H1 (cell line): ENCODE measurements at regions not wholly inside any gene's neighbourhood (a gene's known extent, or its start where the extent isn't known, plus 50 kb on each side); places are given as distances from the start of the nearest gene placed in this dataset.

Source experiments
- CTCF ChIA-PET: fragments of 300-600 bp; sonication (Branson Sonifier 250); formaldehyde crosslinking; loops from one replicate; lab custom pipeline; 2021; ENCODE audit not compliant: partially characterized antibody; lab: Charles Lee
- POLR2A ChIA-PET: fragments of 300-600 bp; sonication (Branson Sonifier 250); formaldehyde crosslinking; loops from one replicate; lab custom pipeline; 2021; ENCODE audit warnings: inconsistent platforms; ENCODE audit not compliant: partially characterized antibody; lab: Charles Lee
- DNase-seq, 2 experiments: peaks; one replicate each; pipeline versions ENCODE4 v3.0.0 to v3.0.0-alpha.2; 2010 to 2022; ENCODE audit warnings: low spot score in 2 of 2, low read depth in 1 of 2, mixed read lengths in 1 of 2
- FAIRE-seq: peaks from 2 replicates; lab custom pipeline; 2011; peaks lifted over from hg19 to GRCh38; lab: Jason Lieb, UNC
- H2AFZ ChIP-seq: 2 replicates; pipeline ENCODE4 v1.8.1; 2012; ENCODE audit warnings: low read length, inconsistent platforms
- H2AK5ac ChIP-seq: 2 replicates; pipeline ENCODE4 v1.6.1; 2013; ENCODE audit warnings: low read depth, low read length
- H2BK120ac ChIP-seq: replicated peaks from 2 replicates; pipeline ENCODE3; 2013; ENCODE audit warnings: low read depth, low read length, inconsistent platforms
- H2BK12ac ChIP-seq: 2 replicates; pipeline ENCODE4 v1.6.1; 2013; ENCODE audit warnings: low read depth, low read length
- H2BK15ac ChIP-seq: 2 replicates; pipeline ENCODE4 v1.6.1; 2013; ENCODE audit warnings: low read length
- H2BK20ac ChIP-seq: 2 replicates; pipeline ENCODE4 v1.6.1; 2013; ENCODE audit warnings: low read length
- H2BK5ac ChIP-seq: 2 replicates; pipeline ENCODE4 v1.6.1; 2013; ENCODE audit warnings: low read depth, low read length
- H3K14ac ChIP-seq: 2 replicates; pipeline ENCODE4 v1.6.1; 2013; ENCODE audit warnings: inconsistent platforms; ENCODE audit not compliant: insufficient read length
- H3K18ac ChIP-seq: 2 replicates; pipeline ENCODE4 v1.6.1; 2013; ENCODE audit warnings: low read length; ENCODE audit errors: extremely low read depth
- H3K23ac ChIP-seq: 2 replicates; pipeline ENCODE4 v1.6.1; 2013; ENCODE audit warnings: inconsistent platforms; ENCODE audit not compliant: insufficient read length
- H3K23me2 ChIP-seq: 2 replicates; pipeline ENCODE4 v1.6.1; 2013; ENCODE audit warnings: low read depth, low read length
- H3K27ac ChIP-seq: 2 replicates; pipeline ENCODE4 v1.6.1; 2011; ENCODE audit warnings: low read depth, low read length, inconsistent platforms
- H3K27me3 ChIP-seq, 4 experiments: replicated peaks in 1 of 4; 1 replicate in 1 of 4; 2 replicates in 3 of 4; pipeline versions ENCODE4 v1.6.1 to v1.8.1; 2011 to 2013; ENCODE audit warnings: low read length in 3 of 4, mild to moderate bottlenecking in 3 of 4, inconsistent platforms in 2 of 4, mixed read lengths in 2 of 4, moderate library complexity in 1 of 4; ENCODE audit not compliant: control insufficient read depth in 3 of 4, insufficient read depth in 3 of 4; ENCODE audit errors: extremely low read depth in 1 of 4
- H3K36me3 ChIP-seq, 4 experiments: 2 replicates each; pipeline versions ENCODE4 v1.6.1 to v1.8.1; 2011 to 2013; ENCODE audit warnings: mild to moderate bottlenecking in 4 of 4, low read length in 3 of 4, moderate library complexity in 2 of 4, control low read depth in 1 of 4, inconsistent platforms in 1 of 4; ENCODE audit not compliant: insufficient read depth in 4 of 4, control insufficient read depth in 2 of 4
- H3K4ac ChIP-seq: replicated peaks from 2 replicates; pipeline ENCODE3; 2013; ENCODE audit warnings: low read length, low read depth, mixed read lengths, inconsistent platforms; ENCODE audit not compliant: insufficient read length
- H3K4me1 ChIP-seq, 4 experiments: replicated peaks in 1 of 4; 1 replicate in 1 of 4; 2 replicates in 3 of 4; pipeline versions ENCODE4 v1.6.1 to v1.8.1; 2011 to 2013; ENCODE audit warnings: low read length in 3 of 4, inconsistent platforms in 2 of 4, mixed read lengths in 1 of 4; ENCODE audit not compliant: insufficient read depth in 4 of 4, control insufficient read depth in 3 of 4
- H3K4me2 ChIP-seq, 2 experiments: 2 replicates each; pipeline versions ENCODE4 v1.6.1 to v1.8.1; 2011 to 2013; ENCODE audit warnings: low read depth in 2 of 2, low read length in 2 of 2, control low read depth in 1 of 2, inconsistent platforms in 1 of 2, mild to moderate bottlenecking in 1 of 2; ENCODE audit not compliant: insufficient read depth in 1 of 2
- H3K4me3 ChIP-seq, 4 experiments: fragments of 200-600, 300-600 bp in 1 of 4; sonication (generic), shearing (Covaris generic), sonication (Bioruptor Twin) in 1 of 4; 2 replicates each; pipeline versions ENCODE4 v1.5.1 to v1.8.1; 2011 to 2016; ENCODE audit warnings: low read length in 4 of 4, low read depth in 3 of 4, control low read depth in 2 of 4, inconsistent platforms in 2 of 4, mild to moderate bottlenecking in 2 of 4, mixed read lengths in 1 of 4, moderate library complexity in 1 of 4; ENCODE audit not compliant: insufficient read depth in 2 of 4; ENCODE audit errors: extremely low read depth in 1 of 4
- H3K56ac ChIP-seq: replicated peaks from 2 replicates; pipeline ENCODE3; 2013; ENCODE audit warnings: low read depth, mild to moderate bottlenecking, mixed read lengths, low read length, inconsistent platforms; ENCODE audit not compliant: insufficient read length
- H3K79me1 ChIP-seq: 2 replicates; pipeline ENCODE4 v1.6.1; 2013; ENCODE audit warnings: low read depth, low read length, control low read depth
- H3K79me2 ChIP-seq, 2 experiments: 2 replicates each; pipeline versions ENCODE4 v1.6.1 to v1.8.1; 2012 to 2013; ENCODE audit warnings: low read length in 2 of 2, mild to moderate bottlenecking in 2 of 2, inconsistent platforms in 1 of 2; ENCODE audit not compliant: insufficient read depth in 2 of 2, control insufficient read depth in 1 of 2
- H3K9ac ChIP-seq, 4 experiments: replicated peaks in 1 of 4; 1 replicate in 1 of 4; 2 replicates in 3 of 4; pipeline versions ENCODE4 v1.6.1 to v1.8.1; 2011 to 2013; ENCODE audit warnings: low read depth in 3 of 4, low read length in 3 of 4, control low read depth in 2 of 4, mild to moderate bottlenecking in 2 of 4, moderate library complexity in 2 of 4, inconsistent platforms in 1 of 4; ENCODE audit errors: extremely low read depth in 1 of 4
- H3K9me3 ChIP-seq, 2 experiments: 2 replicates each; pipeline versions ENCODE4 v1.6.1 to v1.8.1; 2012 to 2013; ENCODE audit warnings: mild to moderate bottlenecking in 2 of 2, moderate library complexity in 2 of 2, control low read depth in 1 of 2, inconsistent platforms in 1 of 2, low read depth in 1 of 2, low read length in 1 of 2, mixed read lengths in 1 of 2; ENCODE audit not compliant: insufficient read depth in 2 of 2
- H4K20me1 ChIP-seq, 2 experiments: replicated peaks in 1 of 2; 2 replicates each; pipeline versions ENCODE3 to v1.8.1; 2011 to 2013; ENCODE audit warnings: inconsistent platforms in 2 of 2, low read length in 2 of 2, mild to moderate bottlenecking in 1 of 2; ENCODE audit not compliant: insufficient read depth in 2 of 2, control insufficient read depth in 1 of 2
- H4K5ac ChIP-seq: 2 replicates; pipeline ENCODE4 v1.6.1; 2013; ENCODE audit warnings: low read length, low read depth, mixed read lengths, inconsistent platforms; ENCODE audit not compliant: insufficient read length
- H4K8ac ChIP-seq: 2 replicates; pipeline ENCODE4 v1.8.0; 2013; ENCODE audit warnings: mild to moderate bottlenecking, moderate library complexity, low read length, inconsistent platforms; ENCODE audit not compliant: insufficient read depth; ENCODE audit errors: extremely low read depth
- H4K91ac ChIP-seq: replicated peaks from 2 replicates; pipeline ENCODE3; 2013; ENCODE audit warnings: low read length, mixed read lengths, inconsistent platforms; ENCODE audit not compliant: insufficient read length
- ATF2 ChIP-seq: IDR thresholded peaks from 2 replicates; pipeline ENCODE4 v1.6.1; 2012; ENCODE audit warnings: low read length, inconsistent platforms
- ATF3 ChIP-seq: IDR thresholded peaks from 2 replicates; pipeline ENCODE4 v1.6.1; 2011; ENCODE audit warnings: low read depth, mild to moderate bottlenecking, low read length; ENCODE audit not compliant: insufficient read depth
- E2F6 ChIP-seq: IDR thresholded peaks from 2 replicates; pipeline ENCODE4 v1.6.1; 2012; ENCODE audit warnings: inconsistent platforms
- EGR1 ChIP-seq: IDR thresholded peaks from 2 replicates; pipeline ENCODE4 v1.6.1; 2011; ENCODE audit warnings: low read depth, low read length, borderline replicate concordance
- HDAC2 ChIP-seq, 2 experiments: fragments of 300-600 bp in 1 of 2; sonication (generic) in 1 of 2; IDR thresholded peaks; 2 replicates each; pipeline ENCODE4 v1.6.1; 2011 to 2012; ENCODE audit warnings: low read depth in 2 of 2, low read length in 2 of 2, mild to moderate bottlenecking in 2 of 2, moderate library complexity in 2 of 2, borderline replicate concordance in 1 of 2, inconsistent platforms in 1 of 2
- MAFK ChIP-seq: IDR thresholded peaks from 2 replicates; pipeline ENCODE4 v1.6.1; 2012; ENCODE audit warnings: low read depth, mild to moderate bottlenecking, improper control_type of control experiment, low read length
- NANOG ChIP-seq: IDR thresholded peaks from 2 replicates; pipeline ENCODE4 v1.6.1; 2011; ENCODE audit warnings: low read length, low read depth, mild to moderate bottlenecking, inconsistent platforms; ENCODE audit not compliant: insufficient read depth, poor library complexity, severe bottlenecking
- SIN3A ChIP-seq, 2 experiments: IDR thresholded peaks in 1 of 2; conservative IDR thresholded peaks in 1 of 2; 2 replicates each; pipeline ENCODE4 v1.6.1; 2011 to 2012; ENCODE audit warnings: low read length in 2 of 2, improper control_type of control experiment in 1 of 2, low read depth in 1 of 2, mild to moderate bottlenecking in 1 of 2
- SP2 ChIP-seq: IDR thresholded peaks from 2 replicates; pipeline ENCODE4 v1.6.1; 2012; ENCODE audit warnings: mild to moderate bottlenecking, low read length, inconsistent platforms
- SUZ12 ChIP-seq: fragments of 200-600 bp; sonication (generic); IDR thresholded peaks from 2 replicates; pipeline ENCODE4 v1.6.1; 2012; ENCODE audit warnings: mild to moderate bottlenecking, inconsistent platforms, low read length, moderate library complexity, mixed read lengths
- YY1 ChIP-seq: IDR thresholded peaks from 2 replicates; pipeline ENCODE4 v1.6.1; 2011; ENCODE audit warnings: low read depth, mild to moderate bottlenecking, low read length
- WGBS, 2 experiments: shearing (Covaris generic) in 1 of 2; methylation state at CpG; one replicate each; pipeline versions ENCODE4 v1.1.6 to v1.1.7; 2013 to 2015; ENCODE audit warnings: low lambda C conversion rate in 2 of 2, mixed read lengths in 2 of 2, inconsistent platforms in 1 of 2, low coverage in 1 of 2, missing lambda C conversion rate in 1 of 2; ENCODE audit not compliant: insufficient replicate concordance in 2 of 2, insufficient coverage in 1 of 2, insufficient read length in 1 of 2; ENCODE audit errors: extremely low coverage in 1 of 2, missing lambda C conversion rate in 1 of 2; 5-methylcytosine and 5-hydroxymethylcytosine counted together

- POLR2A ChIA-PET, result no interaction called here
- Histone ChIP-seq H3K4me1 (no peaks in the 10 kb centered on the region), H3K4me3 (no peak overlapping the region), H4K20me1 (no peaks in the 10 kb centered on the region), H3K27me3 (no peaks in the 10 kb centered on the region), H3K9me3 (no peaks in the 10 kb centered on the region), H4K5ac (no peak overlapping the region), H2BK120ac (no peak overlapping the region), H4K91ac (no peak overlapping the region), H2BK20ac (no peak overlapping the region), H3K9ac (no peak overlapping the region), H3K23me2 (no peaks in the 10 kb centered on the region), H3K23ac (no peak overlapping the region), H2AK5ac (no peak overlapping the region), H3K4ac (peak overlapping the region; percentile 17), H2BK5ac (no peak overlapping the region), H2AFZ (no peak overlapping the region), H4K8ac (no peak overlapping the region), H3K79me2 (no peaks in the 10 kb centered on the region), H3K14ac (no peak overlapping the region), H3K79me1 (no peaks in the 10 kb centered on the region), H3K18ac (no peak overlapping the region), H3K27ac (no peak overlapping the region), H2BK15ac (no peak overlapping the region), H3K36me3 (no peaks in the 10 kb centered on the region), H2BK12ac (no peak overlapping the region), H3K4me2 (no peak overlapping the region), H3K56ac (no peak overlapping the region)
- DNase-seq, result no peak
- 75% methylated on average over 3 of the region's 3 CpGs; no CpG with 5 or more reads in 1 of the 2 experiments for WGBS, 2 experiments
- no peak for FAIRE-seq
- CTCF ChIA-PET, result interaction anchor here (0.8 to 1.2 kb wide), 5 partner anchors 8 to 428 kb away, joined by 3 to 4 read pairs (median 3); no protein-coding TSS in a partner anchor
- no peak for TF ChIP-seq SUZ12
- no peak for TF ChIP-seq EGR1
- no peak for TF ChIP-seq NANOG
- TF ChIP-seq SP2, result no peak
- no peak for TF ChIP-seq YY1
- TF ChIP-seq ATF3, result no peak
- no peak for TF ChIP-seq E2F6
- TF ChIP-seq HDAC2 (IDR thresholded peaks at IDR 0.05; ENCODE audit: borderline replicate concordance in 1 of 2, low read depth in 2 of 2, low read length in 2 of 2), result no peak
- no peak for TF ChIP-seq SIN3A (conservative IDR thresholded peaks at IDR 0.05 in 1 of 2, IDR thresholded peaks at IDR 0.05 in 1 of 2; ENCODE audit: low read depth in 1 of 2, low read length in 2 of 2)
- TF ChIP-seq MAFK, result no peak
- TF ChIP-seq ATF2, result no peak
These were observed 77.1 kb downstream of the RBMXL2 start for GRCh38 chr11:7165911-7166310.
